Activated CD4-positive, alpha-beta T cell treated with anti-CD3 and anti-CD28 coated beads for 4 hours (primary cell): ENCODE measurements at regions not wholly inside any gene's neighbourhood (a gene's known extent, or its start where the extent isn't known, plus 50 kb on each side); places are given as distances from the start of the nearest gene placed in this dataset.
"Not testable (repeated sequence)": the region's sequence is repeated elsewhere in the genome, so short reads cannot be mapped to it uniquely, and the experiment has no call there.

Experiments used
- DNase-seq, 2 donors: peaks; one replicate each; pipeline ENCODE4 v3.0.0-alpha.2; 2020

- no peak for DNase-seq
Observed at GRCh38 chr5:32932241-32932935, 221.3 kb downstream of the NPR3 start.

- DNase-seq: no peak
Observed at GRCh38 chr5:32933692-32934091, 222.6 kb downstream of the NPR3 start.

GRCh38 chr5:32934529-32934928 lies 223.4 kb downstream of the NPR3 start:
- no peak for DNase-seq

GRCh38 chr5:32935283-32935682 lies 224.2 kb downstream of the NPR3 start:
- DNase-seq: no peak

- DNase-seq: no peak
Observed at GRCh38 chr5:32936329-32936728, 225.2 kb downstream of the NPR3 start.

- peak in 1 of 2 donors; percentile 1 for DNase-seq
Observed at GRCh38 chr5:32942225-32942989, 231.3 kb downstream of the NPR3 start.

- DNase-seq: no peak
Observed at GRCh38 chr5:32949286-32949970, 238.3 kb downstream of the NPR3 start.

GRCh38 chr5:32951003-32951402 lies 239.9 kb downstream of the NPR3 start:
- no peak for DNase-seq

GRCh38 chr5:32951878-32952277 lies 240.8 kb downstream of the NPR3 start:
- DNase-seq: no peak

- not testable (repeated sequence) for DNase-seq
Observed at GRCh38 chr5:32952421-32952820, 241.3 kb downstream of the NPR3 start.

GRCh38 chr5:32953694-32954093 lies 242.6 kb downstream of the NPR3 start:
- no peak for DNase-seq

GRCh38 chr5:32955814-32956213 lies 244.7 kb downstream of the NPR3 start:
- no peak for DNase-seq

GRCh38 chr5:32960340-32961058 lies 249.4 kb downstream of the NPR3 start:
- no peak for DNase-seq

- no peak for DNase-seq
Observed at GRCh38 chr5:32961059-32961415, 249.9 kb downstream of the NPR3 start.

GRCh38 chr5:32964261-32964660 lies 253.1 kb downstream of the NPR3 start:
- no peak for DNase-seq

- DNase-seq: no peak
Observed at GRCh38 chr5:32973646-32974045, 262.5 kb downstream of the NPR3 start.

- no peak for DNase-seq
Observed at GRCh38 chr5:32975656-32976375, 264.7 kb downstream of the NPR3 start.

- no peak for DNase-seq
Observed at GRCh38 chr5:32981061-32981460, 269.9 kb downstream of the NPR3 start.

- no peak for DNase-seq
Observed at GRCh38 chr5:32984851-32985610, 273.9 kb downstream of the NPR3 start.

GRCh38 chr5:32989815-32990214 lies 278.7 kb downstream of the NPR3 start:
- no peak for DNase-seq

GRCh38 chr5:32990593-32991420 lies 279.7 kb downstream of the NPR3 start:
- no peak for DNase-seq
